NCI-H2107 (cell line): ENCODE measurements at regions not wholly inside any gene's neighbourhood (a gene's known extent, or its start where the extent isn't known, plus 50 kb on each side); places are given as distances from the start of the nearest gene placed in this dataset.

Source experiments
- DNase-seq: peaks from one replicate; lab custom pipeline; 2025; lab: John Stamatoyannopoulos, UW

DNA sequence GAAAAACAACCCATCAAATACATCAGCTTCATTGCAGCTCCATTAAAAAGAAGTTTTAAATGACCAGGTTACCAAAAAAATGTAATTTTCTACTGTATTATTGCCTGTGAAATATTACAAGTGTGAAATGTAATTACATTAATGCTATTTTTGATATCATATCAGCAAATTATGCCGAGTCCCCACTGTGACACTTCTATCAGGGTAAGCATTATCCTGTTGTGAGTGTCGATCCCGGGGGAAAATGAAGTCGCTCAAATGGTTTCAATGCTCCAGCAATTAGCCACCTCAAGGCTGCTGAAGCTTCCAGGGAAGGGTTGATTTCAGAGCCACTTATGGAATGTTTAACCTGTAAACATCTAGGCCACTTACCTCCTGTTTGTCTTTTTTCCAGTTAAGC is 70.4 kb downstream of the RCN1 start:
- no peak for DNase-seq

DNA sequence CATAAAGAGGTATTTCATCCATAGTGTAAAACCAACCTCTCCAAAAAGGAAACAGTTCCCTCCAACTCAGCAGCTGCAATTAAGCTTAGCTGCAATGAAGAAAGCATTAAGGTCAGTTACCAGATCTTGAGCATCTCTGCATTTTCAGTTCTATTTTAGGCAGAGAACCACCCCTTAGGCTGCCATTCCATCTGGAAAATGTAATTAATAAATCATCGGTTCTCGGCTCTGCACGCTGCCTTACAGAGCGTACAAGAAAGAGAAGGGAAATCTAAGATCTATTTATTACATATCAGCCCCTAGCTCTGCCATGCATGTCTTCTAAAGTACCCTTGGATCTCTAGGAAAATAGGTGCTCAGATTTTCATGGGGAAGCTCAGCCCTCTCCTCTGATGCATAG is 71.5 kb downstream of the RCN1 start:
- no peak for DNase-seq

- DNase-seq, result no peak
These were observed 72.0 kb downstream of the RCN1 start for GRCh38 chr11:32162906-32163305.

DNA sequence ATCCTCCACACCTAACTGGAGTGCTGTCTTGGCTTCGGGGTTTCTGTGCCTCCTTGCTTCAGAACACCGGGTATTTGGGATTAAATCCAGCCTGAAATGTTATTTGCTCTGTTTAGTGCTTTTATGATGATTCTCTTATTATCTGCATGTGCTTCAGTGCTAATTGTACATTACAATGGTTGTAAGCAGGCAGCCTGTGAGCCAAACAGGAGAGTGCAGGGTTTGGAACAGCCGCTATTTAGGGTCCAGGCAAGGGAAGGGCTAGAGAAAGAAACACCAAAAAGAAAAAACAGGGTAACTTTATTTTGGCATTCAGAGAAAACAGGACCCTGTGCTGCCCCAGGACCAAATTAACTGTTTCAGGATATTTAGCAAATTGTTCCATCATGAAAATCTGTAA is 72.7 kb downstream of the RCN1 start:
- DNase-seq, result no peak

- DNase-seq, result no peak
These were observed 74.0 kb downstream of the RCN1 start for GRCh38 chr11:32164836-32165235.

GRCh38 chr11:32168924-32169323 is 78.0 kb downstream of the RCN1 start:
- DNase-seq, result no peak

DNA sequence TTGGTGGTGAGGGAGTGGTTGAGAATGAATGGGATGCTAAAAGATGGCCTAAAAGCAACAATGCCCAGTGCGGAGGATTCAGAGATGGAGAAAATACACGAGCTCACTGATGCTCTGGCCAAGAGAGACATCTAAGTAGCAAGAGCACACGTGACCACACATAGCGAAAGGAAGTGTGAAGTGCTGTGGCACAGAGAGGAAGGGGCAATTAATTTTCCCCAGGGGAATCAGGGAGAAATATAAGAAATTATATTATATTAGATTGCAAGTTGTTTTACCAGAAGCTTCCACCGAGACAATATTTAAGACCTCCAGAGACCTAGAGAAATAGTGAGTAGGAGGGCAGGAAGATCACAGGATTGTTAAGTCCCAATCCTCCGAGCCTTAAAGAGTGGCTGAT is 80.6 kb downstream of the RCN1 start:
- no peak for DNase-seq

- no peak for DNase-seq
These were observed 81.4 kb downstream of the RCN1 start for GRCh38 chr11:32172041-32172847.

GRCh38 chr11:32172848-32173834 is 82.3 kb downstream of the RCN1 start:
- DNase-seq, result no peak

DNA sequence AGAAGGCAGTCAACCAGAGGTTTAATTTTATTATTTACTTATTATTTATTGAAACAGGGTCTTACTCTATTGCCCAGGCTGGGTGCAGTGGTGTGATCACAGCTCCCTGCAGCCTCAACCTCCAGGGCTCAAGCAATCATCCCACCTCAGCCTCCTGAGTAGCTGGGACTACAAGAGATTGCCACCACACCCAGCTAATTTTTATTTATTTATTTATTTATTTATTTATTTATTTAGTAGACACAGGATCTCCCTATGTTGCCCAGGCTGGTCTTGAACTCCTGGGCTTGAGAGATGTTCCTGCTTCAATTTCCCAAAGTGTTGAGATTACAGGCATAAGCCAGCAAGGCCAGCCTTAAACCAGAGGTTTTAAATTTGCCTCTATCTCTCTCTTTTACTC is 83.1 kb downstream of the RCN1 start:
- DNase-seq, result no peak

- DNase-seq, result peak; percentile 54
These were observed 85.5 kb downstream of the RCN1 start for GRCh38 chr11:32176223-32176934.

DNA sequence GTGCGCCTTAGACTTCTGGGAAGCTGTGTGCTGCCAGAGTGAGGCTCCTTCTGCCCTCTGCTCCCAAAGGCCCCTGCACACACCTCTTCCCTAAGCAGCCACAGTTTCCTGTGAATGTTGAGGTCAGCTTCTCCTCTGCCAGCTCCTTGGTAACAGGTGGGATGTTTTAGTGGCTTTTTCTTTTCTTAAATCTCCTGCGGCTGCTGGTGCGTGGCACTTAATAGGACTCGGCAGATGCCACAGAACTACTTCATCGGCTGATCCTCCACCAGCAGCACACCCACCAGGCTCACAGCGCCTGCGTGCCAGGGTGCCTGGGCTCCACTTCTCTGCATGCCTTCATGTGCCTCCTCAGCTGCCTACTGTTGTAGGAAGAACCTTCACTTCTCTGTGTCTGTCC is 87.8 kb downstream of the RCN1 start:
- no peak for DNase-seq

GRCh38 chr11:32183512-32183911 is 92.6 kb downstream of the RCN1 start:
- no peak for DNase-seq

- no peak for DNase-seq
These were observed 93.3 kb downstream of the RCN1 start for GRCh38 chr11:32184041-32184722.

DNA sequence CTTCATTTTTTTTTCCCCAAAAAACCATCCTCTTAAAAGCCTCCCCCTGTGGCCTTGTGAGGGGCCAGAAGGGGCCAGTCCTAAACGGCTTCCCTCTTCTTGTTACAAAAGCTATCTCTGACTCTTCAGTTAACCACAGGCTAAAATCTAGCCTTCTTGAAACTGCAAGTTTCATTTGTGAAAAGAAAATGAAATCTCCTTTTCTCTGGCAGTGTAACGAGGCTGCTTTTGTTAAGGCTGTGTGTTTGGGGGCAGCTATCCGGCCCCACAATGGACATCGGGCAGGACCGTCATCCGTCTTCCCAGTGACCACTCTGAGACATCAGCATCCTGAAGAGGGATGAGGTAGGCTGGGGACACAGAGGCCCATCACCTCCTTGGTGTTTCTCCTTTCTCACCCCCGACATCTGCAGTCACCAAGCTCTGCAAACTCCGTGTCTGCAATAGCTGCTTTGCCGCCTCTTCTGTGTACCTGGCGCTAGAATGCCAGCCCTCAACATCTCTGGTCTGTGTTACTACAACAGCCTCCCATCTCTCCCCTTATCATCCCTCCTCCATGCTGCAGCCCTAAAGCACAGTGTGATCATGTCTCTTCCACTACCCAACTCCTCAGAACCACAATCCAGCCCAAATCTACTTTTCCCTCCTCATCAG is 94.0 kb downstream of the RCN1 start:
- DNase-seq, result no peak

DNA sequence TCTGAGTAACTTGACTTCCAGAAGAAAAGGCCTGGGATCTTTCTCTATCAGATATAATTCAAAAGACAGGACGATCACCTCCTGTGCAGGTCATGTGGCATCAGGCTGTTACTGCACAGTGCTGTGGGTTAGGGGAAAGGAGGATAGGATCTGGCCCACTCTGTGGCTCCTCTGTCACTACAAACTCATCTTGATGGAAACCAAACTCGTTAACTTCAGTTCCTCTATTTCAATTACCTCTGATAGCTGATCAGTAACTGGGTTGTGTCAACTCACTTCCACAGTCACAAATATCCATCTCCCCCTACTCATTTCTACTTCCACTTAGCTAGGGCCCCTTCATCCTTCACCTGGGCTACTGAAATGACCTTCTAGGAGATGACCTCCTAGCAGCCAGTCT is 95.2 kb downstream of the RCN1 start:
- no peak for DNase-seq

GRCh38 chr11:32187111-32187510 is 96.2 kb downstream of the RCN1 start:
- no peak for DNase-seq

DNA sequence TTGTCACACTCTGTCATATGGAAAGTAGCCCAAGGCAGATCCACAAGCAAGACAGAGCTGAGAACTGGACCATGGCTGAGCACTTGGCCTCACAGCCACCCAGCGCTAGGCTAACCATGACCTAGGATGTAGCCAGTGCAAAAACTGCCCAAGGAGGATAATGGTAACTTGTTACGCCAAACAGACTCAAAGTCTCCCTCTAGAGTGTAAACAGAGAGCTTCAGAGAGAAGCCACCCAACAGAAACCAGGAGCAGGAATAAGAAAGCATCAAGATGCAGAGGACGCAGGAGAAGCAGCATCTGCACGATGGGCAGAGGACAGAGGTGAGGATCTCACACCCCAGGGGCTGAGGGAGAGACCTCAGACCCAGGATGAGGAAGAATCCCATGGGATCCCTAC is 97.9 kb downstream of the RCN1 start:
- no peak for DNase-seq

DNA sequence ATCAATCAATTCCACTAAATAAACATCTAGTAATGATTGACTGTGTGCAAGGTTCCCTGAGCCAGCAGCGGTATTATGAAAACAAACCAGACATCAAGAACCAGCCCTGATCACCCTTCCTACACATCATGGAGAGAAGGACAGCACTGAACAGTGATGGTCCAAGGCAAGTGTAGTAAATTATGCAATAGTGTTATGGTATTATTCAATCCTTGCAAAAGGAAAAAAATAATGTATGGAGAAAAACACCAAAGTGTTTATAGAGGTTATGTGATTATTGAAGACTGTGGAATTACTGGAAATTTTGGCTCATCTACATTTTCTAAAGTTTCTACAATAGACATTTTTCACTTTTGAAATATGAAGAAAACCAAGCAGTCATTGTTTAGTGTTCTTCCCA is 105.3 kb downstream of the RCN1 start:
- DNase-seq, result no peak

DNA sequence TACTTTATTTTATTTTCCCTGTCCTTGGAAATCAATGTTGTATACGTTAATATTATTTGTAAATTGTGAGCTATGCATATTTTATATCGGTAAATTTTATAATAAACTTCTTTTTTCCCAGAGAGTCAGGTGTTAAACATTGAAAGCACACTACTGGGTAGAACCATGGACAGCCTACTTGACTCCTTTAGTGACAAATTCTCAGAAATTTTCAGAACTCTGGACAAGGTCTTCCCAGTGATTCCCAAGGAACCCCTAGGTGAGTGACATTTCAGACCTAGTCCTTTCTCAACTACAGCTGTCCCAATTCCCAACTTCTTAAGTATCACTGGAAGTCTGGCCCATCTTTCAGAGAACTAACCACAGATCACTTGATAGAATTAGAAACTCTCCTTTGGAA is 107.2 kb downstream of the RCN1 start:
- no peak for DNase-seq

GRCh38 chr11:32200136-32200847 is 109.4 kb downstream of the RCN1 start:
- DNase-seq, result no peak
